Adrenal gland (tissue), 9 donors: ENCODE measurements at regions not wholly inside any gene's neighbourhood (a gene's known extent, or its start where the extent isn't known, plus 50 kb on each side); places are given as distances from the start of the nearest gene placed in this dataset.

Experiments
- DNase-seq, 7 donors: peaks; one replicate each; pipeline ENCODE4 v3.0.0-alpha.2; 2019 to 2020
- H3K27ac ChIP-seq, 5 donors: fragments of 200-600 bp; sonication (generic) in 4 of 5; 1 replicate in 3 of 5; 2 replicates in 2 of 5; pipeline versions ENCODE4 v1.5.1 to v1.8.0; 2016 to 2020; ENCODE audit warnings: mild to moderate bottlenecking in 1 of 5
- H3K27me3 ChIP-seq: fragments of 200-600 bp; 2 replicates; pipeline ENCODE4 v1.8.0; 2021
- H3K36me3 ChIP-seq, 2 donors: fragments of 200-600 bp; replicated peaks in 1 of 2; 1 replicate in 1 of 2; 2 replicates in 1 of 2; pipeline versions ENCODE4 v1.5.1 to v1.8.0; 2018 to 2022
- H3K4me1 ChIP-seq, 2 donors: fragments of 200-600 bp; replicated peaks in 1 of 2; 1 replicate in 1 of 2; 2 replicates in 1 of 2; pipeline versions ENCODE4 v1.5.1 to v1.8.0; 2018 to 2021
- H3K4me3 ChIP-seq, 4 donors: fragments of 200-600 bp; sonication (generic) in 3 of 4; one replicate each; pipeline ENCODE4 v1.5.1; 2016 to 2018
- H3K9me3 ChIP-seq, 3 donors: fragments of 200-600 bp; sonication (generic) in 1 of 3; replicated peaks in 1 of 3; 1 replicate in 2 of 3; 2 replicates in 1 of 3; pipeline versions ENCODE4 v1.5.1 to v1.8.0; 2016 to 2021
- POLR2A ChIP-seq, 2 donors: fragments of 450-650 bp; IDR thresholded peaks; one replicate each; pipeline ENCODE4 v1.6.1; 2017; ENCODE audit warnings: antibody characterized with exemption in 2 of 2, mild to moderate bottlenecking in 2 of 2, moderate library complexity in 1 of 2
- WGBS, 4 donors: extraction: QIAGEN DNeasy Blood & Tissue Kit in 2 of 4; methylation state at CpG; one replicate each; pipeline versions ENCODE4 v1.1.5 to v1.1.7; 2013 to 2017; 5-methylcytosine and 5-hydroxymethylcytosine counted together
- intact Hi-C, 2 donors: fragments of 100-400 bp; cut with DNase I; formaldehyde crosslinking; loops; one replicate each; pipeline versions ENCODE4 v1.14.1 to v1.15.0; 2022 to 2023
- TF ChIP-seq, protein P1 (sequence below), 6 experiments: fragments of 450-650 bp in 4 of 6; fragments of 200-600 bp in 2 of 6; sonication (generic) in 1 of 6; IDR thresholded peaks; 1 replicate in 5 of 6; 2 replicates in 1 of 6; pipeline versions ENCODE4 v1.5.1 to v1.8.0; 2016 to 2021; ENCODE audit warnings: antibody characterized with exemption in 6 of 6, mild to moderate bottlenecking in 2 of 6, moderate library complexity in 1 of 6
- donor health status: healthy with polysubstance abuse.
- donor health status: Bipolar disorder and iron deficiency.
- donor health status: DM: yes; HTN: yes; CAD: no.
- donor health status: DM: no; HTN: no; CAD: no.
- donor health status: DM: no; HTN: no; CAD: no.

DNA sequence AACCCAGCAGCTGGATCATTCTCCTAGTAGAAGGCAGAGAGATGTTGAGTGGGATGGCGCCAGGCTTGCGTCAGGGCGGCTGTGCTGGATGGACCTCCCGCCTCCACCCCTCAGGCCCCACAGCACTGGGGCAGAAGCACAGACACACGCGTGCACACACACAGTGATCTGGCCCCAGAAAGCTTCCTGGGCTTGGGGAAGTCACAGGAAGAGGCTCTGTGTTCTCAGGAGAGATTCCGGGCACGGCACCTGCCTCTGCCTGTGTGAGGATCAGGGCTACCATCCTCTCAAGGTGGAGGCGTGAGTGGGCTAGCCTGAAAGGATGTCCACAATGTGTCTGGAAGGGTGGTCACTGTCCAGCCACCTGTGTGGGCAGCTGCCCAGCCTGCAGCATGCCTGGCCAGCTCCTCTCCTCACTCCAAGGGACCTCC lies 229.8 kb upstream of the HS6ST1 start:
- WGBS, 4 donors: 94 to 98% (median 96%) methylated on average over 5 to 9 of the region's 9 CpGs
- Histone ChIP-seq H3K36me3 (no peaks in the 10 kb centered on the region), H3K9me3 (no peaks in the 10 kb centered on the region), H3K27me3 (no peaks in the 10 kb centered on the region), H3K4me3 (no peak overlapping the region), H3K27ac (no peak overlapping the region), H3K4me1 (no peaks in the 10 kb centered on the region)
- intact Hi-C loops: no loop called here
- peak in 1 of 7 donors; percentile 30 for DNase-seq
- TF ChIP-seq, protein P1, sequence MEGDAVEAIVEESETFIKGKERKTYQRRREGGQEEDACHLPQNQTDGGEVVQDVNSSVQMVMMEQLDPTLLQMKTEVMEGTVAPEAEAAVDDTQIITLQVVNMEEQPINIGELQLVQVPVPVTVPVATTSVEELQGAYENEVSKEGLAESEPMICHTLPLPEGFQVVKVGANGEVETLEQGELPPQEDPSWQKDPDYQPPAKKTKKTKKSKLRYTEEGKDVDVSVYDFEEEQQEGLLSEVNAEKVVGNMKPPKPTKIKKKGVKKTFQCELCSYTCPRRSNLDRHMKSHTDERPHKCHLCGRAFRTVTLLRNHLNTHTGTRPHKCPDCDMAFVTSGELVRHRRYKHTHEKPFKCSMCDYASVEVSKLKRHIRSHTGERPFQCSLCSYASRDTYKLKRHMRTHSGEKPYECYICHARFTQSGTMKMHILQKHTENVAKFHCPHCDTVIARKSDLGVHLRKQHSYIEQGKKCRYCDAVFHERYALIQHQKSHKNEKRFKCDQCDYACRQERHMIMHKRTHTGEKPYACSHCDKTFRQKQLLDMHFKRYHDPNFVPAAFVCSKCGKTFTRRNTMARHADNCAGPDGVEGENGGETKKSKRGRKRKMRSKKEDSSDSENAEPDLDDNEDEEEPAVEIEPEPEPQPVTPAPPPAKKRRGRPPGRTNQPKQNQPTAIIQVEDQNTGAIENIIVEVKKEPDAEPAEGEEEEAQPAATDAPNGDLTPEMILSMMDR (IDR thresholded peaks at IDR 0.05): no peak
- no peak for TF ChIP-seq POLR2A (IDR thresholded peaks at IDR 0.05)

DNA sequence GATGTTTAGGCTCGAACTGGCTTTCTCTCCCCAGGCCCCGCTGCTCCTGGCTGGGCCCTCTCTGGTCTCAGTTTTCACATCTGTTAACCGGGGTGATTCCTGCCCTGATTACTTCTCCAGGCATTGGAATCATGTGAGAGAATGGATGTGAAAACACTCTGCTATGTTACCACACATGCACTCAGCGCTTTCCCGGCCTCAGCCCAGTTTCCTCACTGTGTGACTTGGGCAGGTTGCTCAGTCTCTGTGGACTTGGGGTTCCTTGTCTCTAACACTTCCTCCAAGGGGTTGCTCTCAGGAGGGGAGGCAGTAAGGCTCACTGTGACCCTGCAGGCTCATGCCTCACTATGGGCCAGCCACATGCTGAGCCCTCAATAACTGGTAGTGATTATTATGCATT lies 230.4 kb upstream of the HS6ST1 start:
- peak in 1 of 7 donors; percentile 2 for DNase-seq

DNA sequence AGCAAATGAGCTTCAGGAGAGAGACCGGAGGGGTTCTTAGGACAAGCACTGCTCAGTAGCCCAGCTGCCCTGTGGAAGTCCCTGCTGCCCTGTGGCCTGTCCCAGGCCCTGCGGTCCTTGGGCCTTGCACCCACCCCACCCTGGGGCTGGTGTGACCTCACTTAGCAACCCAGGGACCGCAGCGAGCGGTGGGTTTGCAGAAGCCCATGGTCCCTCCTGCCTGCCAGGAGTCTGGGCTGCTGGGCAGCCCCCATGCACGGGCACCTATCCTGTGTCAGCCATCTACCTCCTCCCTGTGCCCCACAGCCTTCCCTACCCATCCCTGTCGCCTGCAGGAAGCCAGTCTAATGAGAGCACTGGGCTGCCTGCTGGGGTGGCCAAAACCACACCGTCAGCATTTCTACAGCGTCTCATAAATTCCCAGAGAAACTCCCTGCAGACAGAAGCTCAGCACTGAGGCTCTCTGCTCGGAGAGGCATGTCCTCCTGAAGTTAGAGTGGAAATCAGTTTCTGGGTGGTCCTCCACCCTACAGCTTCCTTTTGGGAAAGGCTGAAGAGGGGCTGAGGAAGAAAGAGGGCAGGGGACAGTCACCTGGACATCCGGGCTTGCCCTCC lies 231.1 kb upstream of the HS6ST1 start:
- Histone ChIP-seq H3K27me3 (no peaks in the 10 kb centered on the region), H3K27ac (no peak overlapping the region), H3K4me3 (no peak overlapping the region), H3K9me3 (no peaks in the 10 kb centered on the region), H3K36me3 (no peaks in the 10 kb centered on the region), H3K4me1 (no peaks in the 10 kb centered on the region)
- peak in 1 of 7 donors; percentile 43 for DNase-seq
- intact Hi-C loops: no loop called here
- TF ChIP-seq, protein P1 (IDR thresholded peaks at IDR 0.05): no peak
- no peak for TF ChIP-seq POLR2A (IDR thresholded peaks at IDR 0.05)
- WGBS, 4 donors: 69 to 82% (median 80%) methylated on average over 7 to 11 of the region's 11 CpGs

More for the DNA sequence above, 230.4 kb upstream of the HS6ST1 start:
- intact Hi-C loops: no loop called here
- Histone ChIP-seq H3K4me3 (no peak overlapping the region), H3K4me1 (no peaks in the 10 kb centered on the region), H3K27ac (no peak overlapping the region), H3K27me3 (no peaks in the 10 kb centered on the region), H3K36me3 (no peaks in the 10 kb centered on the region), H3K9me3 (no peaks in the 10 kb centered on the region)
- 88 to 98% (median 94%) methylated on average over 5 of the region's 5 CpGs for WGBS, 4 donors
- TF ChIP-seq, protein P1 (IDR thresholded peaks at IDR 0.05): no peak

DNA sequence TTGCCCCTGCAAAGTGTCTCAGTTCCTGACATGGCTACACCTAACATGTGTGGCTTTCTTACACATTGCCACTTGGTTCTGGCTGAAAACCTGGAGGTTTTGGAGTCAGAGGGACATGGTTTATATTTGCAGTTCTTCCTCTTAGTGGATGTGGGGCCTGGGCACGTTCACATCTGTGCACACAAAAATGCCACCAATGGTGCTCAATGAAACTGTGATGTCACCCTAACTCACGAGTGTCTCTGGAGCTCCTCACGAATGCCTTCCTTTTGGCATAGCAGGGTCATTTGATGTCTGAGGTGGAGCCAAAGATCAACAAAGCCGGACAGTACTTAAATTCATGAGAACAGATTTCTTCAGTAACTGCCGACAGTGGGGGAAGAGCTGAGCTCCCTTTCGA lies 231.7 kb upstream of the HS6ST1 start:
- no peak for DNase-seq
- no peak for TF ChIP-seq POLR2A (IDR thresholded peaks at IDR 0.05)
- TF ChIP-seq, protein P1 (IDR thresholded peaks at IDR 0.05): no peak
- WGBS, 4 donors: 84 to 86% (median 85%) methylated on average over 5 to 6 of the region's 6 CpGs
- Histone ChIP-seq H3K4me1 (no peaks in the 10 kb centered on the region), H3K27ac (no peak overlapping the region), H3K27me3 (no peaks in the 10 kb centered on the region), H3K4me3 (no peak overlapping the region), H3K36me3 (no peaks in the 10 kb centered on the region), H3K9me3 (no peaks in the 10 kb centered on the region)
- intact Hi-C loops: no loop called here
